ENCODE measurements at regions not wholly inside any gene's neighbourhood (a gene's known extent, or its start where the extent isn't known, plus 50 kb on each side); places are given as distances from the start of the nearest gene placed in this dataset.

DNA sequence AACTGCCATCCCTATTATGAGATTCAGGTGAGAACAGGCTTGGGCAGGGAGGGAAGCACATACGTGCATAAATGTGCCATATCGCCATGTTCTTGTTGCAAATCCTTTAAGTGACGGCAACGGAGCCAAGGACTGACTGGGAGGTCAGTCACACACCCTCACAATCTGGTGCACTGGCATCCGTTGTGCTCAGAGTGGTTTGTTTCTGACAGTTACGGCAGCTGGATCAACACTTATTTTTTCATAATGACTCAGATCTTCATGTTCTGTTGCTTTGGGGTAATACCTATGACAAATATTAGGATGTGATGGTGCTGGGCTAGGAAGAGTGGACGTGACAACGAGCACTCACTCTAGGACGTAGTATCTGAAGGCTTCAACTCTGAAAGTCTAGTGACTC is 56.2 kb upstream of the PREP start:
- ChIA-PET POLR2A (no interaction called here), CTCF (no interaction called here)
- 76% methylated on average over 2 of the region's 9 CpGs for WGBS (ENCODE audit: insufficient coverage)
- Mint-ChIP-seq H3K9me3 (ENCODE audit: insufficient read depth) (no peaks in the 10 kb centered on the region), H3K4me1 (peaks cover 6% of the 10 kb centered on the region), H3K27ac (no peak overlapping the region), H3K27me3 (peaks cover 11% of the 10 kb centered on the region), H3K4me3 (peak overlapping the region; percentile 35)
- no peak for DNase-seq
- H3K27me3 ChIP-seq (replicated peaks in 1 of 4; ENCODE audit: control extremely low read depth in 1 of 4, control insufficient read depth in 3 of 4, insufficient read depth in 4 of 4, low read length in 3 of 4) = peaks cover 0 to 6% (median 2%) of the 10 kb centered on the region in 4 experiments
- ATAC-seq (ENCODE audit: low read depth) = no peak
- H4K20me1 ChIP-seq (ENCODE audit: control insufficient read depth, insufficient read depth, low read length, poor library complexity, severe bottlenecking) = no peaks in the 10 kb centered on the region
- intact Hi-C loops (cut with micrococcal nuclease) = no loop called here
- H3K4me2 ChIP-seq (replicated peaks; ENCODE audit: low read depth, low read length, poor library complexity, severe bottlenecking) = peak overlapping the region; percentile 22
- no peaks in the 10 kb centered on the region for H3K36me3 ChIP-seq (replicated peaks in 1 of 2; ENCODE audit: control extremely low read depth in 1 of 2, control insufficient read depth in 1 of 2, extremely low read depth in 1 of 2, insufficient read depth in 2 of 2, low read length in 1 of 2)
- peaks cover 0 to 7% (median 0%) of the 10 kb centered on the region in 3 donors for H3K9me3 ChIP-seq (ENCODE audit: control extremely low read depth in 1 of 3, control insufficient read depth in 2 of 3, insufficient read depth in 1 of 3, low read length in 2 of 3)
- TF ChIP-seq, protein P1, sequence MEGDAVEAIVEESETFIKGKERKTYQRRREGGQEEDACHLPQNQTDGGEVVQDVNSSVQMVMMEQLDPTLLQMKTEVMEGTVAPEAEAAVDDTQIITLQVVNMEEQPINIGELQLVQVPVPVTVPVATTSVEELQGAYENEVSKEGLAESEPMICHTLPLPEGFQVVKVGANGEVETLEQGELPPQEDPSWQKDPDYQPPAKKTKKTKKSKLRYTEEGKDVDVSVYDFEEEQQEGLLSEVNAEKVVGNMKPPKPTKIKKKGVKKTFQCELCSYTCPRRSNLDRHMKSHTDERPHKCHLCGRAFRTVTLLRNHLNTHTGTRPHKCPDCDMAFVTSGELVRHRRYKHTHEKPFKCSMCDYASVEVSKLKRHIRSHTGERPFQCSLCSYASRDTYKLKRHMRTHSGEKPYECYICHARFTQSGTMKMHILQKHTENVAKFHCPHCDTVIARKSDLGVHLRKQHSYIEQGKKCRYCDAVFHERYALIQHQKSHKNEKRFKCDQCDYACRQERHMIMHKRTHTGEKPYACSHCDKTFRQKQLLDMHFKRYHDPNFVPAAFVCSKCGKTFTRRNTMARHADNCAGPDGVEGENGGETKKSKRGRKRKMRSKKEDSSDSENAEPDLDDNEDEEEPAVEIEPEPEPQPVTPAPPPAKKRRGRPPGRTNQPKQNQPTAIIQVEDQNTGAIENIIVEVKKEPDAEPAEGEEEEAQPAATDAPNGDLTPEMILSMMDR (IDR thresholded peaks at IDR 0.05) = no peak
- TF ChIP-seq EZH2 (IDR thresholded peaks at IDR 0.05; ENCODE audit: borderline replicate concordance, insufficient read depth, low read depth, low read length, poor library complexity, severe bottlenecking) = no peak
- H3K27ac ChIP-seq (ENCODE audit: low read length in 2 of 2) = no peak overlapping the region
- H3K4me1 ChIP-seq (ENCODE audit: control insufficient read depth in 2 of 2, insufficient read depth in 2 of 2, low read length in 2 of 2) = no peaks in the 10 kb centered on the region
- H2AFZ ChIP-seq (ENCODE audit: insufficient read depth, low read depth, low read length, poor library complexity, severe bottlenecking) = no peak overlapping the region
- H3K9ac ChIP-seq (ENCODE audit: low read length) = peak overlapping the region; percentile 3
- H3K79me2 ChIP-seq (ENCODE audit: control insufficient read depth, insufficient read depth, low read length) = no peaks in the 10 kb centered on the region
- H3K4me3 ChIP-seq (ENCODE audit: control extremely low read depth in 1 of 5, extremely low read depth in 1 of 5, insufficient read depth in 1 of 5, low read depth in 2 of 5, low read length in 4 of 5) = peak overlapping the region in 2 of 5 experiments; percentile 4 to 15

DNA sequence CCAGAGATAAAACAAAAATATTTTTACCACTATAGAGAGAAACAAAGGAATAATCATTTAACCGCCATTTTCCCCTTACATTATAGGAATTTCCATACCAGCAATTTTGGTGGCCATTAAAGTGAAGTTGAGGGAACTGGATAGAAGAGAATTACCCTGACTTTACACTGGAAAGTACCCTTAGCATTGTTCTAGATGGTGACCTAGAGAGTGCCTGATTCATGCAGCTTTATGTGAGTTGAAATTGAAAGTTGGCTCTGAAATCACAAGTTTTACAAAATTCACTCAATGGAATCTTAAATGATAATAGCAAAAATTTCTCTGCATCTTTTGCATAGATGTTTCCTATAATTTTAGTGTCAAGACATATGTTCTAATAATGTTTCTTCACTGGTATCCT is 55.7 kb upstream of the PREP start:
- Mint-ChIP-seq H3K4me3 (no peak overlapping the region), H3K27me3 (peaks cover 11% of the 10 kb centered on the region), H3K9me3 (ENCODE audit: insufficient read depth) (no peaks in the 10 kb centered on the region), H3K27ac (no peak overlapping the region), H3K4me1 (peaks cover 9% of the 10 kb centered on the region)
- Histone ChIP-seq H3K4me2 (replicated peaks; ENCODE audit: low read depth, low read length, poor library complexity, severe bottlenecking) (peak overlapping the region; percentile 22), H3K4me1 (ENCODE audit: control insufficient read depth in 2 of 2, insufficient read depth in 2 of 2, low read length in 2 of 2) (peaks cover 0 to under 1% of the 10 kb centered on the region in 2 donors), H3K27me3 (replicated peaks in 1 of 4; ENCODE audit: control extremely low read depth in 1 of 4, control insufficient read depth in 3 of 4, insufficient read depth in 4 of 4, low read length in 3 of 4) (peaks cover 0 to 6% (median 2%) of the 10 kb centered on the region in 4 experiments), H3K9ac (ENCODE audit: low read length) (peak overlapping the region; percentile 3), H3K27ac (ENCODE audit: low read length in 2 of 2) (no peak overlapping the region), H3K79me2 (ENCODE audit: control insufficient read depth, insufficient read depth, low read length) (no peaks in the 10 kb centered on the region), H2AFZ (ENCODE audit: insufficient read depth, low read depth, low read length, poor library complexity, severe bottlenecking) (no peak overlapping the region), H3K36me3 (replicated peaks in 1 of 2; ENCODE audit: control extremely low read depth in 1 of 2, control insufficient read depth in 1 of 2, extremely low read depth in 1 of 2, insufficient read depth in 2 of 2, low read length in 1 of 2) (no peaks in the 10 kb centered on the region), H4K20me1 (ENCODE audit: control insufficient read depth, insufficient read depth, low read length, poor library complexity, severe bottlenecking) (no peaks in the 10 kb centered on the region), H3K9me3 (ENCODE audit: control extremely low read depth in 1 of 3, control insufficient read depth in 2 of 3, insufficient read depth in 1 of 3, low read length in 2 of 3) (peaks cover 0 to 7% (median 0%) of the 10 kb centered on the region in 3 donors), H3K4me3 (ENCODE audit: control extremely low read depth in 1 of 5, extremely low read depth in 1 of 5, insufficient read depth in 1 of 5, low read depth in 2 of 5, low read length in 4 of 5) (peak overlapping the region in 2 of 5 experiments; percentile 4 to 15)
- POLR2A ChIA-PET = interaction anchor here (0.7 kb wide), 1 partner anchor 166 kb away, joined by 7 read pairs; no protein-coding TSS in a partner anchor
- TF ChIP-seq EZH2 (IDR thresholded peaks at IDR 0.05; ENCODE audit: borderline replicate concordance, insufficient read depth, low read depth, low read length, poor library complexity, severe bottlenecking) = no peak
- CTCF ChIA-PET = interaction anchor here (1.1 kb wide), 1 partner anchor 25 kb away, joined by 5 read pairs; no protein-coding TSS in a partner anchor
- intact Hi-C loops (cut with micrococcal nuclease) = no loop called here
- DNase-seq = no peak
- no CpG with 5 or more reads among the region's 1 CpG for WGBS (ENCODE audit: insufficient coverage)
- ATAC-seq (ENCODE audit: low read depth) = no peak
